ENCODE measurements at regions not wholly inside any gene's neighbourhood (a gene's known extent, or its start where the extent isn't known, plus 50 kb on each side); places are given as distances from the start of the nearest gene placed in this dataset.

DNA sequence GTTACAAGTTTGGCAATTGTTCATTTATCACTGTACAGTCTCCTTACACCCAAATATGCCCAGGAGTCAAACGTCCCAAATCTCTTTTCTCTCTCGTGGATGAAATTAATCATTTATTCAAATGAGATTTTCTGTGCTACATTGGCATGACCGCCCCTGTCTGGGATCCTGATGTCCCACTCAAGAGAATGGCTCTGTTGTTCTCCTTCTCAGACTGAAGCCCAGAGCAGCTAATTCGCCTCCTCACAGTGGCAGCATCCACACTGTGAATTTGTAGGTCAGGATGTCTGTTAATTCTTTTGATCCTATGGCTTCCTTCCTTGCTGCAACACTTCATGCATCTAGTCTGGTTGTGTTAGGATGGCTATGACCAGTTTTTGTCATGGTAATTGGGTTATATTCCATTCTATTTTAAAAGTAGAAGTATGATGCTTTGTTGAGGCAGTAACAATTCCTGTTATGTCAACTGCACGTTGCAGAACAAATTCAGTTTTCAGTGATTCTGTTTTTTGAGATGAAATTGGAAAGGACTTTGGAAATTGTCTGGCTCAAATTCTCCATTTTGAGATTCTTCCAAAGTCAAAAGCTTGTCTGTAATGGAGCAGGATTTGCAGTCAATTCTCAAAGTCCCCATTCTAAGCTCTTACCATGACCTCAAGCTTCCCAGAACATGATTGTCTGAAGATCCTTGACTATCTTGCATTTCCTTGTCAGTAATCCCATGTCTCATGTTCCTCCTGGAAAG, 141.5 kb upstream of the GAS1 start:
- TF ChIP-seq, protein P1, sequence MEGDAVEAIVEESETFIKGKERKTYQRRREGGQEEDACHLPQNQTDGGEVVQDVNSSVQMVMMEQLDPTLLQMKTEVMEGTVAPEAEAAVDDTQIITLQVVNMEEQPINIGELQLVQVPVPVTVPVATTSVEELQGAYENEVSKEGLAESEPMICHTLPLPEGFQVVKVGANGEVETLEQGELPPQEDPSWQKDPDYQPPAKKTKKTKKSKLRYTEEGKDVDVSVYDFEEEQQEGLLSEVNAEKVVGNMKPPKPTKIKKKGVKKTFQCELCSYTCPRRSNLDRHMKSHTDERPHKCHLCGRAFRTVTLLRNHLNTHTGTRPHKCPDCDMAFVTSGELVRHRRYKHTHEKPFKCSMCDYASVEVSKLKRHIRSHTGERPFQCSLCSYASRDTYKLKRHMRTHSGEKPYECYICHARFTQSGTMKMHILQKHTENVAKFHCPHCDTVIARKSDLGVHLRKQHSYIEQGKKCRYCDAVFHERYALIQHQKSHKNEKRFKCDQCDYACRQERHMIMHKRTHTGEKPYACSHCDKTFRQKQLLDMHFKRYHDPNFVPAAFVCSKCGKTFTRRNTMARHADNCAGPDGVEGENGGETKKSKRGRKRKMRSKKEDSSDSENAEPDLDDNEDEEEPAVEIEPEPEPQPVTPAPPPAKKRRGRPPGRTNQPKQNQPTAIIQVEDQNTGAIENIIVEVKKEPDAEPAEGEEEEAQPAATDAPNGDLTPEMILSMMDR (IDR thresholded peaks at IDR 0.05) = no peak
- no peak for TF ChIP-seq POLR2A (IDR thresholded peaks at IDR 0.05)
